22Rv1 (cell line): ENCODE measurements at regions not wholly inside any gene's neighbourhood (a gene's known extent, or its start where the extent isn't known, plus 50 kb on each side); places are given as distances from the start of the nearest gene placed in this dataset.
A peak's percentile ranks its signal among the peaks of the same experiment; 100 is the strongest.

ENCODE experiments used
- H3K27ac ChIP-seq: fragments of 450-650 bp; 2 replicates; pipeline ENCODE4 v1.5.1; 2017
- CTCF ChIP-seq: fragments of 450-650 bp; IDR thresholded peaks from 2 replicates; pipeline ENCODE4 v1.5.1; 2017; ENCODE audit warnings: mild to moderate bottlenecking
- ZFX ChIP-seq: fragments of 450-650 bp; IDR thresholded peaks from 2 replicates; pipeline ENCODE4 v1.6.1; 2017; ENCODE audit warnings: antibody characterized with exemption, borderline replicate concordance

DNA sequence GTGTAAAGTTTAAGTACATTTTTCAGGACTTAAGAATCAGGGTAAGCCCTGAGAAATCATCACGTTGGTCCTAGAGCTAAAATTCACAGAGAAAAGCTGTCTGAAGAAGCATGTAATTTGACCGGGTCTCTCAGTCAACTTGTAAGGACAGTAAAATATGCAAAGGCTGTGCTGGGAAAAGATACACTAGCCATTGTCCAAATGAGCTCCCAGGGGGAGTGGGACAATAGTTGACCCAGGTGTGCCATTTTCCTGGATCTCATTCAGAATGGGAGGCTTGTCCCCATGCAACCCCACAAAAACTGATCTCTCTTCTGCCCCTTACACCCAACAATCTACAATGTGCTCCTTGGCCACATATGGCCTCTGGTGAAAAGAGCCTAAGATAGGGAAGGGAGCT, 437.9 kb downstream of the KLF12 start:
- no peak overlapping the region for H3K27ac ChIP-seq
- TF ChIP-seq CTCF (no peak), ZFX (no peak)

DNA sequence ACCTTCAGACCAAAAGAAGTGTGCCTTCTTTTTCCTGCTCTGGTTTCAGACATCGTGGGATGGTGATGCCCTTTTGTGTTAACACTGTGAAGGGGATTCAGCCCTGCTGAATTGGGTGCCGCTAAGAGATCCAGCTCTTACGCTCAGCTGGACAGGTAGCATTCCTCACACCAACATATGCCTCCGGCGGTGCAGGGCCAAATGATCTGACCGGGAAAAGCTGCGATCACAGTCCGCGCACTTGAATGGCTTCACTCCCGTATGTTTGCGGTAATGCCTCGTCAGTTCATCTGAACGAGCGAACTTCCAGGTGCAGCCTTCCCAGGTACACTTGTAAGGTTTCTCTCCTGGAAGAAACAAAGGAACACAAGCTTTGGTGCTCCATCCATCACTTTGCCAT, 438.9 kb downstream of the KLF12 start:
- TF ChIP-seq ZFX (no peak), CTCF (no peak)
- no peak overlapping the region for H3K27ac ChIP-seq

DNA sequence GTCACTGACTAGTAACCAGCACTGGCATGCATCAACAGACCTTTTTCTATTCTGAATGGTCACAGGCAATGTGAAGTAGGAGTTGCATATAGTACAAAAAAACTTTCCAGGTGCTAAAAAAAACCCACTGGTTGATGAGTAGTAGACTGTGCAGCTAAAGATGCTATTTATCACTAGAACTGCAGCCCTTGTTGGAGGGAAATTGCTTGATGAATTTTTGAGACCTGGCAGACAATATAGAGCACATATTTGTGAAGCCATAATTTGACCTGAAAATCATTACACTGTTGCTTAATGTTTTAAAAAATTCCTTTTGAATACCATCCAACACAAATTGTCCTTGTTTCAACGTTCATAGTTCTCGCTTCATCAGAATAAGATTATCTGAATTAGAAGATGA, 441.0 kb downstream of the KLF12 start:
- H3K27ac ChIP-seq, result no peak overlapping the region
- no peak for TF ChIP-seq ZFX
- TF ChIP-seq CTCF, result no peak

GRCh38 chr13:73691891-73692290, 442.3 kb downstream of the KLF12 start:
- no peak for TF ChIP-seq CTCF
- no peak for TF ChIP-seq ZFX

DNA sequence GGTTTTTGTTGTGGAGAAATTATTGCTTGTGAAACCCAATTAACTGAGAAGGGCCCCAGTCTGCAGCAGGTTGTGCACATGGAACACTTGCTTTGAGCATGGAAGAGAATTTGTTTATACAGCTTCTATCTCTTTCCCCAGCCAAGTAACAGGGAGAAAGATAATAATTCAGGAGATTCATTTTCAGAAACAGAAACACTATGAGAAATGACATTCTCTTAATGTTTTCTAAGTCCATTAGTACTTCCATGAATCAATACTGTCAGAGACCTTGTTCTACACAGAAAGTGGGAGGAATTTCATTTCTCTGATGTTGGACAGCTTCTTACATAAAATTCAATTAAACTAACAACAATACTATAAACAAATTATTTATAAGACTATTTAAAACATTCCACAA, 446.3 kb downstream of the KLF12 start:
- no peak for TF ChIP-seq CTCF
- no peak for TF ChIP-seq ZFX
- no peak overlapping the region for H3K27ac ChIP-seq

More at GRCh38 chr13:73691891-73692290, 442.3 kb downstream of the KLF12 start:
- no peak overlapping the region for H3K27ac ChIP-seq

DNA sequence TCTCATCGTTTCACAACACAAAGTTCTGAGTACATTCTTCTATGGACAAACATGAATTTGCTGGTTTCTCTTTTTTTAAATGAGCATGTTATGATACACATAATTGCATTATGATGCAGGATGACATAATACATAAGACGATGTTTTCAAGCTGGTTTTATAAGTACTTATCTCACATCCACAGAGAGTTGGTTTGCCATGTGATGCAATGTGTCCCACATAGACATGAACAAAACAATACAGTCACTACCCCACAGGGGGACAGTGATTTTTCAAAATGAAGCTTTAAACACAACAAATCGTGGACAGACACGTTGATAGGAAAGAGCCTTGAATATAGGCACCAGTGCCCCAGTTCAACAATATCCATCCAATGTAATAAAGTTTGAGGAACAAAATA, 447.1 kb downstream of the KLF12 start:
- no peak overlapping the region for H3K27ac ChIP-seq
- TF ChIP-seq CTCF (no peak), ZFX (no peak)

DNA sequence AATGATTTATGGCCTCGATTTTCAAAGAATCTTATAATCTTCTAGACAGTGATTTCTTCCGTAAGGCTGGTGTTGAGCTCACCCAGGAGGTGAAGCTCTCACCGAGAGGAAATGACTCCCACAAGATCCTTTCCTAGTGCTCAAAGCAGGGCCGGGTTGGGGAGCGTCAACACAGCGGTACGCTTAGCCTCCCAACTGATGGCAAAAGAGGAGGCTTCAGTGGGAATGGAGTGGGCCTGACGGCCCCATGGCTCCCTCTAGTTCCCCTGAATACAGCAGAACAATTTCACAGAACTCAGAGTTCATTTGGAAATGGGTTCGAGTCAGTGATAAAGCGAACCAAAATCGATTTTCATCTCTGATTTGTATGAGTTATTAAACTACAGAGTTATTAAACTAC, 449.5 kb downstream of the KLF12 start:
- H3K27ac ChIP-seq, result peak overlapping the region; percentile 49
- TF ChIP-seq CTCF, result no peak
- TF ChIP-seq ZFX, result no peak
